CD4-positive, alpha-beta T cell treated with Interleukin-2 at 100 ng/mL for 4 hours (primary cell): ENCODE measurements at regions not wholly inside any gene's neighbourhood (a gene's known extent, or its start where the extent isn't known, plus 50 kb on each side); places are given as distances from the start of the nearest gene placed in this dataset.
"Not testable (repeated sequence)": the region's sequence is repeated elsewhere in the genome, so short reads cannot be mapped to it uniquely, and the experiment has no call there.

Experiments used
- DNase-seq: peaks from one replicate; pipeline ENCODE4 v3.0.0-alpha.2; 2020; ENCODE audit warnings: low spot score

GRCh38 chr15:20191508-20192125, 350.0 kb downstream of the GOLGA6L6 start:
- DNase-seq: not testable (repeated sequence)

DNA sequence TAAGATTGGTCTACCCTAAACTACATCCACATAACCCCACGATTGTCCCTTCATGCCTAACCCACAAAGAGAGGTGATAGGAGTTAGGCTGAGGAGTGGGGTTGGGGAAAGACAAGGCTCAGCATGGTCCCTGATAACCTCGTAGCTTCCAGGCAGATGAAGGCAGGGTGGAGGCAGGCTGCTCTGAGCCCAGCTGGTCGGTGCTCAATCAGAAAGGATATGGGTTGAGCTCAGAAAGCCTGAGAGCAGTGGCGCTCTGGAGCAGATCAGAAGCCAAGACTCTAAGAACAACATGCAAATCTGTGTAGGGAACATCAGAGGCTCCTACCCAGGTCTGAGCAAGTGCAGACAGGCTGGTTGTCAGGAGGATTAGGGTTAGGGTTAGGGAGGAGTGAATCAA, 353.0 kb downstream of the GOLGA6L6 start:
- DNase-seq: not testable (repeated sequence)

DNA sequence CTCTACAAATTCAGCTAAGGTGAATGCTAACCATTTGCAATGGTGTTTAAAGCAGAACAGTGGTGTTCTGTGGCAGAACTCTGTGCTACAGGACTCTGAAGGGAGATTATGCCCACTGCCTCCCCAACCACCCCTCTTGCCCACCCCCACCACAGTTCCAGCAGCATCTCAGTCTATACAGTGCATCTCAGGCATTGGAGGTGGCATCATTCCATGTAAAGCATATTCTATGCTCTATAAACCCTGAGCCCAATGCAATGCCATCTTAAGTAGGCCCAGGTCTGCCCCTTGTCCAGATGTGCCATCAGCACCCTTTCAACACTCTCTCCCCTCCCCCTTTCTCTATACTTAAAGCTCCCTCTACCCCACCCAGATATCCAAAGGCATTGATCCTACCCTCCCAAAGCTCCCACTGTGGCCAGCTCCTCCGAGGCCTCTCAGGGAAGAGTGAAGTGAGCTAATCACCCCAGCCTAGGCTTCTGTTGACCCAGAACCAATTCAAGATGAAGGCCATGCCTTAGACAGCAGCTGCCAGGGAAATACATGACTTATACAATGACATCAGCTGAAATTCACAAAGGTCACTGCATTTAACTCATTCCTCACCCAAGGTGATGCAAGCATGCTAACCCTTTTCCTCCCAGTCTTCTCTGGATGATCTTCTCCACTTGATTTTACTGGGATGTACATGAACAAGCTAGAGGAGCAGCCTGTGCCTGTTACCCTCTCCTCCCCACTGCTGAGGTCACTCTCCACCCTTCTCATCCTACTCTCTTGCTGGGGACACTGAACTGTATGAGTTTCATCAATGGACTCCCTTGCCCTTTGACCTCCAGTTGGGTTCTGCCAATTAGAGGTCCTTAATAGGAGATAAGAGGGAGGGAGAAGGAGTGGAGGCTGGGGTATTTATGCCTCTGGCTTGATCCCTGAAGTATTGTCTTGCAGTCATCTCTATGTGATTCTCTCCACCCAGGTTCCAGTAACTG, 353.9 kb downstream of the GOLGA6L6 start:
- DNase-seq: not testable (repeated sequence)

DNA sequence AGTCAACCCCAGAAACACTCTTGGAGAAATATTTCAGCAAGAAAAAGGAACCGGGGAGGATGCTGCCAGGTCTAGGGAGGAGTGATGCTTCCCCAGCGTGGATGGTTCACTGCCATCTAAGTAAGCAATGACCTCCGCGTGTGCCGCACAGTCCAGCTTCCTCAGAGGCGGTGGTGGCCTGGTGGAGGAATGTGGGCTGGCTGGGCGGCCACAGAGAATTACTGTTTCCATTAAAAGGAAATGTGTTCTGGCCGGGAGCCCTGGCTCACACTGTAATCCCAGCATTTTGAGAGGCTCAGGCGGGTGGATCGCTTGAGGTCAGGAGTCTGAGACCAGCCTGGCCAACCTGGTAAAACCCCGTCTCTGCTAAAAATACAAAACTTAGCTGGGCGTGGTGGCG, 356.7 kb downstream of the GOLGA6L6 start:
- DNase-seq: not testable (repeated sequence)

GRCh38 chr15:20168221-20168620, 373.4 kb downstream of the GOLGA6L6 start:
- DNase-seq: not testable (repeated sequence)

- DNase-seq: not testable (repeated sequence)
Observed at GRCh38 chr15:20153528-20153927, 388.1 kb downstream of the GOLGA6L6 start.

- DNase-seq: not testable (repeated sequence)
Observed at GRCh38 chr15:20148679-20149078, 392.9 kb downstream of the GOLGA6L6 start.

- not testable (repeated sequence) for DNase-seq
Observed at GRCh38 chr15:20148008-20148407, 393.6 kb downstream of the GOLGA6L6 start.

GRCh38 chr15:20144333-20145036, 397.1 kb downstream of the GOLGA6L6 start:
- not testable (repeated sequence) for DNase-seq

- DNase-seq: not testable (repeated sequence)
Observed at GRCh38 chr15:20142906-20143305, 398.7 kb downstream of the GOLGA6L6 start.

GRCh38 chr15:20142410-20142809, 399.2 kb downstream of the GOLGA6L6 start:
- DNase-seq: not testable (repeated sequence)

DNA sequence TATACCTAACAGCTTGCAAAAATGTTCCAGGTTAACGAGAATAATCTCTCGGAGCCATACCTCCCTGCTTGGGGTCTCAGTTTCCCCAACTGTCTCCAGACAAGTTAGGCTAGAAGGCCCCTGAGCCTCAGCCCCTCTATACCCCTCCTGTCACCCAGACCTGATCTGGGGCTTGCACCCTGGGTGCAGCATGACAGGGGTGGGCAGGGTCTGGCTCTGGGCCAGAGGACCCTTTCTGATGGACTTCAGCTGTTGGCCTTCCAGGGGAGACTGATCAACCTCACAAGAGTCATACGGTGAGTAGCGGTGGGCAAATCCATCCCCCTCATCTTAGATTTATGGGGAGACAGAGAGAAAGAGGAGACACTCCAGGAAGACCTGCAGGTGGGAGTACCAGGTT, 416.9 kb downstream of the GOLGA6L6 start:
- DNase-seq: not testable (repeated sequence)

DNA sequence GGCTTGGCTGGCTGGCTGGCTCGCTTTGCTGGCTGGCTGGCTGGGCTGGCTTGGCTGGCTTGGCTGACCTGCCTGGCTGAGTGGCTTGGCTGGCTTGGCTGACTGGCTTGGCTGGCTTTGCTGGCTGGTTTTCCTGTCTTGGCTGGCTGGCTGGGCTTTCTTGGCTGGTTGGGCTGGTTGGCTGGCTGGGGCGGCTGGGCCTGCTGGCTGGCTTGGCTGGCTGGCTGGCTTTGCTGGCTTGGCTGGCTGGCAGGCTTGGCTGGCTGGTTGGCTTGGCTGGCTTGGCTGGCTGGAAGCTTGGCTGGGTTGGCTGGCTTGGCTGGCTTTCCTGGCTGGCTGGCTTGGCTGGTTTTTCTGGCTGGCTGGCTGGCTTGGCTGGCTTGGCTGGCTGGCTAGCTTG, 435.6 kb downstream of the GOLGA6L6 start:
- no peak for DNase-seq

DNA sequence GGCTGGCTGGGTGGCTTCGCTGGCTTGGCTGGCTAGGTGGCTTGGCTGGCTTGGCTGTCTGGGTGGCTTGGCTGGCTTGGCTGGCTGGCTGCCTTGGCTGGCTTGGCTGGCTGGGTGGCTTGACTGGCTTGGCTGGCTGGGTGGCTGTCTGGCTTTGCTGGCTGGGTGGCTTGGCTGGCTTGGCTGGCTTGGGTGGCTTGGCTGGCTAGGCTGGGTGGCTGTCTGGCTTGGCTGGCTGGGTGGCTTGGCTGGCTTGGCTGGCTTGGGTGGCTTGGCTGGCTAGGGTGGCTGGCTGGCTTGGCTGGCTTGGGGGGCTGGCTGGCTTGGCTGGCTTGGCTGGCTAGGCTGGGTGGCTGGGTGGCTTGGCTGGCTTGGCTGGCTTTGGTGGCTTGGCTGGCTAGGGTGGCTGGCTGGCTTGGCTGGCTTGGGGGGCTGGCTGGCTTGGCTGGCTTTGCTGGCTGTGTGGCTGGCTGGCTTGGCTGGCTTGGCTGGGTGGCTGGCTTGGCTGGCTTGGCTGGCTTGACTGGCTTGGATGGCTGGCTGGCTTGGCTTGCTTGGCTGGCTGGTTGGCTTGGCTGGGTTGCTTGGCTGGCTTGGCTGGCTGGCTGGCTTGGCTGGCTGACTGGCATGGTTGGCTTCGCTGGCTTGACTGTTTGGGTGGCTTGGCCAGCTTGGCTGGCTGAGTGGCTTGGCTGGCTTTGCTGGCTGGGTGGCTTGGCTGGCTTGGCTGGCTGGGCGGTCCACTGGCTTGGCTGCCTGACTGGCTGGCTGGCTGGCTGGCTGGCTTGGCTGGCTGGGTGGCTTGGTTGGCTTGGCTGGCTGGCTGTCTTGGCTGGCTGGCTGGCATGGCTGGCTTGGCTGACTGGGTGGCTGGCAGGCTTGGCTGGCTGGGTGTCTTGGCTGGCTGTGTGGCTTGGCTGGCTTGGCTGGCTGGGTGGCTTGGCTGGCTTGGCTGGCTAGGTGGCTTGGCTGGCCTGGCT, 436.3 kb downstream of the GOLGA6L6 start:
- DNase-seq: not testable (repeated sequence)

DNA sequence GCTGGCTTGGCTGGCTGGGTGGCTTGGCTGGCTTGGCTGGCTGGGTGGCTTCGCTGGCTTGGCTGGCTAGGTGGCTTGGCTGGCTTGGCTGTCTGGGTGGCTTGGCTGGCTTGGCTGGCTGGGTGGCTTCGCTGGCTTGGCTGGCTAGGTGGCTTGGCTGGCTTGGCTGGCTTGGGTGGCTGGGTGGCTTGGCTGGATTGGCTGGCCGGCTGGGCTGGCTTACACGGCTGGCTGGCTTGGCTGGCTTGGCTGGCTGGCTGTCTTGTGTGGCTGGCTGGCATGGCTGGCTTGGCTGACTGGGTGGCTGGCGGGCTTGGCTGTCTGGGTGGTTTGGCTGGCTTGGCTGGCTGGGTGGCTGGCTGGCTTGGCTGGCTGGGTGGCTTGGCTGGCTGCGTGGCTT, 437.0 kb downstream of the GOLGA6L6 start:
- not testable (repeated sequence) for DNase-seq

- not testable (repeated sequence) for DNase-seq
Observed at GRCh38 chr15:20102862-20103261, 438.7 kb downstream of the GOLGA6L6 start.

DNA sequence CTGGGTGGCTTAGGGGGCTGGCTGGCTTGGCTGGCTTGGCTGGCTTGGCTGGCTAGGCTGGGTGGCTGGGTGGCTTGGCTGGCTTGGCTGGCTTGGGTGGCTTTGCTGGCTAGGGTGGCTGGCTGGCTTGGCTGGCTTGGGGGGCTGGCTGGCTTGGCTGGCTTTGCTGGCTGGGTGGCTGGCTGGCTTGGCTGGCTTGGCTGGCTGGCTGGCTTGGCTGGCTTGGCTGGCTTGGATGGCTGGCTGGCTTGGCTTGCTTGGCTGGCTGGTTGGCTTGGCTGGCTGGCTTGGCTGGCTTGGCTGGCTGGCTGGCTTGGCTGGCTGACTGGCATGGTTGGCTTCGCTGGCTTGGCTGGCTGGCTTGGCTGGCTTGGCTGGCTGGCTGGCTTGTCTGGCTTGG, 439.4 kb downstream of the GOLGA6L6 start:
- not testable (repeated sequence) for DNase-seq

DNA sequence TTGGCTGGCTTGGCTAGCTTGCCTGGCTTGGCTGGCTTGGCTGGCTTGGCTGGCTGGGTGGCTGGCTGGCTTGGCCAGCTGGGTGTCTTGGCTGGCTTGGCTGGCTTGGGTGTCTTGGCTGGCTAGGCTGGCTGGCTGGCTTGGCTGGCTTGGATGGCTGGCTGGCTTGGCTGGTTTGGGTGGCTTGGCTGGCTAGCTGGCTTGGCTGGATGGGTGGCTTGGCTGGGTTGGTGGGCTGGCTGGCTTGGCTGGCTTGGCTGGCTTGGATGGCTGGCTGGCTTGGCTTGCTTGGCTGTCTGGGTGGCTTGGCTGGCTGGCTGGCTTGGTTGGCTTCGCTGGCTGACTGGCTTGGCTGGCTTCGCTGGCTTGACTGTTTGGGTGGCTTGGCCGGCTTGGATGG, 440.3 kb downstream of the GOLGA6L6 start:
- DNase-seq: not testable (repeated sequence)

DNA sequence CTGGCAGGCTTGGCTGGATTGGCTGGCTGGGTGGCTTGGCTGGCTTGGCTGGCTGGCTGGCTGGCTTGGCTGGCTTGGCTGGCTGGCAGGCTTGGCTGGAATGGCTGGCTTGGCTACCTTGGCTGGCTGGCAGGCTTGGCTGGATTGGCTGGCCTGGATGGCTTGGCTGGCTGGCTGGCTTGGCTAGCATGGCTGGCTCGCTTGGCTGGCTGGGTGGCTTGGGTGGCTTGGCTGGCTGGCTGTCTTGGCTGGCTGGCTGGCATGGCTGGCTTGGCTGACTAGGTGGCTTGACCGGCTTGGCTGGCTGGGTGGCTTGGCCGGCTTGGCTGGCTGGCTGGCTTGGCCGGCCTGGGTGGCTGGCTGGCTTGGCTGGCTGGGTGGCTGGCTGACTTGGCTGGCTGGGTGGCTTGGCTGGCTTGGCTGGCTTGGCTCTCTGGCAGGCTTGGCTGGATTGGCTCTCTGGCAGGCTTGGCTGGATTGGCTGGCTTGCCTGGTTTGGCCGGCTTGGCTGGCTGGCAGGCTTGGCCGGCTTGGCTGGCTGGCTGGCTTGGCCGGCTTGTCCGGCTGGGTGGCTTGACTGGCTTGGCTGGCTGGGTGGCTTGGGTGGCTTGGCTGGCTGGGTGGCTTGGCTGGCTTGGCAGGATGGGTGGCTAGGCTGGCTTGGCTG, 440.9 kb downstream of the GOLGA6L6 start:
- DNase-seq: not testable (repeated sequence)

DNA sequence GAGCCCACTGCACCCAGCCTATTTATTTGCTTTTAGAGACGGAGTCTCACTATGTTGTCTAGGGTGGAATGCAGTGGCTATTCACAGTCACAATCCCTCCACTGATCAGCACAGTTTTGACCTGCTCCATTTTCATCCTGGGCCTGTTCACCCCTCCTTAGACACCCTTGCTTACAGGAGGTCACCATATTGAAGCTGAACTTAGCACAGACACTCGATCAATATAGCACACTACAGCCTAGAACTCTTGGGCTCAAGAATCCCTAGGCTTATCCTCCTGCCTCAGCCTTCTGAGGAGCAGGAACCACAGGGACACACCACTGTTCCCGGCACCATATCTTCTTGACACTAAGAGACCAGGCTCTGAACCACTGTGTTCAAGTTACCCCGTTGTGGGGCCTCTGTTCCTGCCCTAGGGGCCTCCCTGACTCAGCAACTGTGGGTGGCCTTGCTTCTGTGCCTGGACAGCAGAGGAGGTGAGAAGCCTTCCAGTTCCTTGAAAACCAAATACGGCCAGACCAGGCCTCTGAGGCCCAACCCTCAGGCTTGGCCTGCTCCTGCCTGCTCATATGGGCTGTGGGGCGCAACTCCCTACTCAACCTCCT, 445.8 kb downstream of the GOLGA6L6 start:
- not testable (repeated sequence) for DNase-seq
